ENCODE measurements at regions not wholly inside any gene's neighbourhood (a gene's known extent, or its start where the extent isn't known, plus 50 kb on each side); places are given as distances from the start of the nearest gene placed in this dataset.

DNA sequence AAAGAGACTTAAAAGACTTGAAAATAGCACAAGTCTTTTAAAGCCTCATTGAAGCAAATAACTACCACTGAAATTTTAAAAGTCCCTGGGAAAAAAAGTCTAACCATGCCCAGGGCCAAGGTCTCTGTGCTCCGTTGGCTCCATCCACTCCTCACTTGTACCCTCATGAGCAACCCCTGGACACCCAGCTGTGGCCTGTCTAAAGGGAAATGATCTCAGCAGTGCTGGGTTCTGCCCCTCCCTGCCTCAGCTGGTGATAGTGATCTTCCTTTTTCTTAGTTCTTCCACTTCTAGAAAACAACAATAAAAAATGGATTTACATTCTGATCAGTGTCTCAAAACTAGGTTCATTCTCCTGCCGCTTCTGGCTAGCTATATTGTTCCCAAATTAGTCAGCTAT lies 423.5 kb upstream of the ADAMTS5 start:
- intact Hi-C loops (cut with DNase I) = no loop called here
- no peak for ATAC-seq (ENCODE audit: low FRiP score)
- no peaks in the 10 kb centered on the region for H3K36me3 ChIP-seq (ENCODE audit: control insufficient read depth in 1 of 2, insufficient read depth in 2 of 2, low read length in 1 of 2)
- H3K9me3 ChIP-seq (ENCODE audit: control insufficient read depth, low read length) = peaks cover 1% of the 10 kb centered on the region
- H3K4me1 ChIP-seq (ENCODE audit: control insufficient read depth in 1 of 2, insufficient read depth in 2 of 2, low read length in 2 of 2) = no peaks in the 10 kb centered on the region
- DNase-seq = no peak
- no peaks in the 10 kb centered on the region for H3K27me3 ChIP-seq (ENCODE audit: control insufficient read depth in 1 of 2, insufficient read depth in 2 of 2, low read length in 1 of 2)
- 86 to 96% methylated on average over 2 of the region's 2 CpGs for WGBS, 2 donors
- H3K27ac ChIP-seq (ENCODE audit: low read depth in 1 of 2, low read length in 2 of 2) = no peak overlapping the region
- H3K4me3 ChIP-seq (ENCODE audit: low read length in 2 of 2) = no peak overlapping the region

DNA sequence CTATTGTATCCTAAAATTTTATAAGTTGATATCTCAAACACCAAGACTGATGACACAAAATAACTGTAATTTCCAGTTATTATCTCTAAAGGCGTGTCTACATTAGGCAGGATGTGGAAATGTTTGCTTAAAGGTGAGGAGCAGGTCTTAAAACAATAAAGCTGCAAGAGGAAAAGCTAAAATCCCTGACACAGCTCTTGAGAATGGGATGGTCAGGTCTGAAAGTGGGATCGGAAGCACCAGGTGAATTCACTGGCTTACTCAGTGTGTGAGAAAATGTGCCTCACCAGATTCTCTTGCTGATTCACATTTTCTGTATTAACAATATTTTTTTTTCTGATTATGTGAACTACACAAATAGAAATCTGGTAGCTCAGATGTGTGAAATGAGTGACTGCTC lies 421.9 kb upstream of the ADAMTS5 start:
- ATAC-seq (ENCODE audit: low FRiP score) = no peak
- WGBS, 2 donors = 90 to 93% methylated on average over 2 of the region's 2 CpGs
- Histone ChIP-seq H3K27ac (ENCODE audit: low read depth in 1 of 2, low read length in 2 of 2) (no peak overlapping the region), H3K4me3 (ENCODE audit: low read length in 2 of 2) (no peak overlapping the region), H3K9me3 (ENCODE audit: control insufficient read depth, low read length) (peaks cover 1% of the 10 kb centered on the region), H3K4me1 (ENCODE audit: control insufficient read depth in 1 of 2, insufficient read depth in 2 of 2, low read length in 2 of 2) (no peaks in the 10 kb centered on the region), H3K36me3 (ENCODE audit: control insufficient read depth in 1 of 2, insufficient read depth in 2 of 2, low read length in 1 of 2) (no peaks in the 10 kb centered on the region), H3K27me3 (ENCODE audit: control insufficient read depth in 1 of 2, insufficient read depth in 2 of 2, low read length in 1 of 2) (no peaks in the 10 kb centered on the region)
- no peak for DNase-seq
- intact Hi-C loops (cut with DNase I) = no loop called here

DNA sequence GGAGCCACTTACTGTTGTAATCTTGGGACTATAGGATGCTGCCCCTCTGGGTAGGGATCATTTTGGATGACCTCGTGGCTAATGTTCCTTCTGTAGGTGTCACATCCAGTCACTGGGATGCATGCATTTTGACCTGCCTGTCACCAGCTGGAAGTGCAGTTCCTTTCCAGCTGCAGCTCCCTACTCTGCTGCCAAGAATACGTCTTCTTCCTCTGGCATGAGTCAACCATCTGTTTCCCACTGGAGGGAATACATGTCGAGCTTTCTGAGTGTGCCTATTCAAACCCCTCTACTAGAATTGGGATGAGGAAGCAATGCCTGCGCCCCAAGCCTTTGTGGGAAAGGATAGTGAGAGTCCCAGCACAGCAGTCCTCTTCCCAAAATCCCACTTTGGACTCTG lies 415.5 kb upstream of the ADAMTS5 start:
- 66 to 69% methylated on average over 4 of the region's 4 CpGs for WGBS, 2 donors

DNA sequence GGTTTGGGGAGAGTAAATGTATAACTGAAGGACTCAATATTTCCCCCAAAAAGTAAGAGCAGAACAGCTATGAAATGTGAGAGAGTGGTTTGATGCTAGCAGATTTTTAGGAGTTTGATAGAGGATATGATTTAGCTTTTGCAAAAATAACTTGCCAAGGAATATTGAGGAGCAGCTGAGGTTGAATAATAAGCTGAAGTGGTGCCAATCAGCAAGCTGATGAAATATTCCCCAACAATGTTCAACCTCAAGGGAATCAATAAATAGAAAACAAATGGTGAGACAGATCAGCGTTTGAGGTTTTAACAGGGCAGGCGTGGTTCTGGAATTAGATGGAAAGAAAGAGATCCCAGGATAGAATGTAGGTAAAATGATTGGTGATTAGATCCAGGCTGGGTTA lies 413.4 kb upstream of the ADAMTS5 start:
- 88 to 90% methylated on average over 2 of the region's 2 CpGs for WGBS, 2 donors

More for the DNA sequence above, 415.5 kb upstream of the ADAMTS5 start:
- no peaks in the 10 kb centered on the region for H3K27me3 ChIP-seq (ENCODE audit: control insufficient read depth in 1 of 2, insufficient read depth in 2 of 2, low read length in 1 of 2)
- no peak overlapping the region for H3K4me3 ChIP-seq (ENCODE audit: low read length in 2 of 2)
- no peak for ATAC-seq (ENCODE audit: low FRiP score)
- intact Hi-C loops (cut with DNase I) = no loop called here
- no peaks in the 10 kb centered on the region for H3K36me3 ChIP-seq (ENCODE audit: control insufficient read depth in 1 of 2, insufficient read depth in 2 of 2, low read length in 1 of 2)
- DNase-seq = no peak
- peaks cover 0 to 1% of the 10 kb centered on the region in 2 donors for H3K4me1 ChIP-seq (ENCODE audit: control insufficient read depth in 1 of 2, insufficient read depth in 2 of 2, low read length in 2 of 2)
- H3K9me3 ChIP-seq (ENCODE audit: control insufficient read depth, low read length) = peaks cover 1% of the 10 kb centered on the region
- no peak overlapping the region for H3K27ac ChIP-seq (ENCODE audit: low read depth in 1 of 2, low read length in 2 of 2)

DNA sequence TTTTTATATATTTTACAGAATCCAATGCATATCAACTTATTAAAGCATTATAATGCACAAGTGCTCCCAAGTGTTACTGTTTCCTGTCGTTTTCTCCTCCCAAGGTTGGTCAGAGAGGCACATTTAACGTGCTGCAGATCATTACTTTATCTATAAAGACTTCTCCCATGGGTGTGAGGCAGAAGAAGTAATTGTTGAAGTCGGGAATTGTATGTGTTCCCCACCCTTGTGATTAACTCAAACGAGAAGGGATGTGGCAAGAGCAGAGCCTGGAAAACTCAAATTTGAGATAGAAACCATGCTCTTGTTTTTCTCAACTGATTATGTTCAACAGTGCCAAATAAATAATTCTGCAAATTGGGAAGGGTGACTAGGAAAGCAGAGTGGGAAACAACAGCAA lies 412.5 kb upstream of the ADAMTS5 start:
- no peak for DNase-seq
- intact Hi-C loops (cut with DNase I) = no loop called here
- no peaks in the 10 kb centered on the region for H3K27me3 ChIP-seq (ENCODE audit: control insufficient read depth in 1 of 2, insufficient read depth in 2 of 2, low read length in 1 of 2)
- H3K4me1 ChIP-seq (ENCODE audit: control insufficient read depth in 1 of 2, insufficient read depth in 2 of 2, low read length in 2 of 2) = peaks cover 0 to 3% of the 10 kb centered on the region in 2 donors
- 62 to 63% methylated on average over 4 of the region's 4 CpGs for WGBS, 2 donors
- no peak for ATAC-seq (ENCODE audit: low FRiP score)
- no peak overlapping the region for H3K27ac ChIP-seq (ENCODE audit: low read depth in 1 of 2, low read length in 2 of 2)
- no peaks in the 10 kb centered on the region for H3K9me3 ChIP-seq (ENCODE audit: control insufficient read depth, low read length)
- H3K4me3 ChIP-seq (ENCODE audit: low read length in 2 of 2) = no peak overlapping the region
- no peaks in the 10 kb centered on the region for H3K36me3 ChIP-seq (ENCODE audit: control insufficient read depth in 1 of 2, insufficient read depth in 2 of 2, low read length in 1 of 2)

More for the DNA sequence above, 413.4 kb upstream of the ADAMTS5 start:
- H3K36me3 ChIP-seq (ENCODE audit: control insufficient read depth in 1 of 2, insufficient read depth in 2 of 2, low read length in 1 of 2) = no peaks in the 10 kb centered on the region
- H3K4me3 ChIP-seq (ENCODE audit: low read length in 2 of 2) = no peak overlapping the region
- H3K27ac ChIP-seq (ENCODE audit: low read depth in 1 of 2, low read length in 2 of 2) = no peak overlapping the region
- ATAC-seq (ENCODE audit: low FRiP score) (no peak), DNase-seq (no peak)
- intact Hi-C loops (cut with DNase I) = no loop called here
- no peaks in the 10 kb centered on the region for H3K9me3 ChIP-seq (ENCODE audit: control insufficient read depth, low read length)
- peaks cover 0 to 1% of the 10 kb centered on the region in 2 donors for H3K4me1 ChIP-seq (ENCODE audit: control insufficient read depth in 1 of 2, insufficient read depth in 2 of 2, low read length in 2 of 2)
- no peaks in the 10 kb centered on the region for H3K27me3 ChIP-seq (ENCODE audit: control insufficient read depth in 1 of 2, insufficient read depth in 2 of 2, low read length in 1 of 2)

DNA sequence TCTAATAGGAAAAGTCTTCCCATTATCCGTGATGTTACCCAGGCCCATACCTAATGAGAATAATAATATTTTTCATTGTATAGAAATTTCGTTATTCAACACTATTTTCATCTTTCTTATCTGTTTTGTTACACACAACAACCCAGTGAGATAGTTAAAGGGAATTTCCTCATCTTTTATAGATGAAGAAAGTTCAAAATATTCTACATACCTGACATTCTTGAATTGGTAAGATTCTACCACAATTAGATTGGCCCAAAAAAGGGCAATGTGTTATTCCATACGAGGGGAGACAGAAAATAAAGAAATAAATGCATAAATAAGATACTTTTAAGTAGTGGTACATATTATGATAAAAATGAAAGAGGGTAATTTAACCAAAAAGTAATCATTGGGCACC lies 405.5 kb upstream of the ADAMTS5 start:
- WGBS, 2 donors = 72 to 73% methylated on average over 3 of the region's 3 CpGs
- H3K4me3 ChIP-seq (ENCODE audit: low read length in 2 of 2) = no peak overlapping the region
- peaks cover 0 to 3% of the 10 kb centered on the region in 2 donors for H3K4me1 ChIP-seq (ENCODE audit: control insufficient read depth in 1 of 2, insufficient read depth in 2 of 2, low read length in 2 of 2)
- H3K36me3 ChIP-seq (ENCODE audit: control insufficient read depth in 1 of 2, insufficient read depth in 2 of 2, low read length in 1 of 2) = no peaks in the 10 kb centered on the region
- H3K27ac ChIP-seq (ENCODE audit: low read depth in 1 of 2, low read length in 2 of 2) = no peak overlapping the region
- no peak for DNase-seq
- H3K27me3 ChIP-seq (ENCODE audit: control insufficient read depth in 1 of 2, insufficient read depth in 2 of 2, low read length in 1 of 2) = no peaks in the 10 kb centered on the region
- intact Hi-C loops (cut with DNase I) = no loop called here
- H3K9me3 ChIP-seq (ENCODE audit: control insufficient read depth, low read length) = no peaks in the 10 kb centered on the region
- ATAC-seq (ENCODE audit: low FRiP score) = no peak

DNA sequence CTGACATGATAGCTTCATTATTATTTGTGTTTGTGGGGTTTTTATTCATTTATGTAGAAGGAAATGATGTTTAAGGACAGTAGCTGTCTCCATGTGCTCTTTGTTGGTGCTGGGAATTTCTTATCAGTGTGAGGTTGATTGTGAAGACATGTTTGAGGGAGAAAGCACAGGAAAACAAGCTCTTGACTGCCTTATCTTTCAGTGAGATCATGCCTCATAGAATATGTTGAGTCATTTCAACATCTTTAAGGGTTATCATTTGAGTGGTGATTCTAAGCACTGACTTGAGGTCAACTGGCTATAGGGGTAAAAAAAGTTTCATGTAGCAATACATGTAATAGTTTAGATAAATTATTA lies 405.1 kb upstream of the ADAMTS5 start:
- H3K27ac ChIP-seq (ENCODE audit: low read depth in 1 of 2, low read length in 2 of 2) = no peak overlapping the region
- no peak overlapping the region for H3K4me3 ChIP-seq (ENCODE audit: low read length in 2 of 2)
- no peaks in the 10 kb centered on the region for H3K36me3 ChIP-seq (ENCODE audit: control insufficient read depth in 1 of 2, insufficient read depth in 2 of 2, low read length in 1 of 2)
- ATAC-seq (ENCODE audit: low FRiP score) = no peak
- no peak for DNase-seq
- intact Hi-C loops (cut with DNase I) = no loop called here
- H3K9me3 ChIP-seq (ENCODE audit: control insufficient read depth, low read length) = peaks cover under 1% of the 10 kb centered on the region
- no peaks in the 10 kb centered on the region for H3K27me3 ChIP-seq (ENCODE audit: control insufficient read depth in 1 of 2, insufficient read depth in 2 of 2, low read length in 1 of 2)
- peaks cover 0 to 3% of the 10 kb centered on the region in 2 donors for H3K4me1 ChIP-seq (ENCODE audit: control insufficient read depth in 1 of 2, insufficient read depth in 2 of 2, low read length in 2 of 2)

DNA sequence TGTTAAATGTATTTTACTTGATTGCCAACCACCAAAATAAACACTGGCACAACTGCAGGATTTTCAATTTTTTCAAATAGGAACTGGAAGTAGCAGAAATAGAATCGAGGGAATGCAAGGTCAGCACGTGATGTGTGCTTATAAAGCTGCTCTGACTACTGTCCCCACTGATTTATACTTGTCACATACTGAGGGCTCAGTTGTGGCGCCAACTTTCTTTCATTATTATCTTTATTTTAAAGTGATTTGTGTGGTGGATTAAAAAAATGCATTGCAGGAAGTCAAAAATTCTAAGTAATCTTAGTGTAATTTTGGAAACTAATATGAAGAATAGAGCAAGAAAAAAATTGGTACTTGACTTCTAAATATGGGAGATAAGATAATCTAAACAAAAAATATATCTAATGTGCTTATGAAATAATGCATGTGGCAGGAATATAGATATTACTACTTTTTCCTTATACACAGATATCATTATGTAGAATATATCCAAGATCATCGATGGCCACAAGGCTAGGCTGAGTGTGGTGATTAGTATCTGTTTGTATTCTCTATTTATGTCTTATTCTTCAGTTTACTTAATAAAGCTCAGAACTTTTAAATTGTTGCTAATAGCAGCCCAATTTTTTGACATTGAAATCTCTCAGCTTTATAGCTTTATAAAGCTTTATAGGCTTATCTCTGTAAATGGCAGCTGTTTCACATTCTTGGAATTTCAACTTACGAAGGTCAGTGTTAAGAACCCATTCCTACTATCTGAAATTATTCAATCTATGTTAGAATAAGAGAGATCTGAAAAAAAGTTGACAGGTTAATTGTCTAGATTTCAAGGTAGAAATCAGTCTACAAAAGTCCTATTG lies 404.5 kb upstream of the ADAMTS5 start:
- no peaks in the 10 kb centered on the region for H3K27me3 ChIP-seq (ENCODE audit: control insufficient read depth in 1 of 2, insufficient read depth in 2 of 2, low read length in 1 of 2)
- peaks cover 0 to 3% of the 10 kb centered on the region in 2 donors for H3K4me1 ChIP-seq (ENCODE audit: control insufficient read depth in 1 of 2, insufficient read depth in 2 of 2, low read length in 2 of 2)
- peaks cover 1% of the 10 kb centered on the region for H3K9me3 ChIP-seq (ENCODE audit: control insufficient read depth, low read length)
- intact Hi-C loops (cut with DNase I) = no loop called here
- no peak overlapping the region for H3K4me3 ChIP-seq (ENCODE audit: low read length in 2 of 2)
- no peaks in the 10 kb centered on the region for H3K36me3 ChIP-seq (ENCODE audit: control insufficient read depth in 1 of 2, insufficient read depth in 2 of 2, low read length in 1 of 2)
- 8 to 12% methylated on average over 5 of the region's 5 CpGs for WGBS, 2 donors
- H3K27ac ChIP-seq (ENCODE audit: low read depth in 1 of 2, low read length in 2 of 2) = no peak overlapping the region
- DNase-seq = no peak
- no peak for ATAC-seq (ENCODE audit: low FRiP score)

DNA sequence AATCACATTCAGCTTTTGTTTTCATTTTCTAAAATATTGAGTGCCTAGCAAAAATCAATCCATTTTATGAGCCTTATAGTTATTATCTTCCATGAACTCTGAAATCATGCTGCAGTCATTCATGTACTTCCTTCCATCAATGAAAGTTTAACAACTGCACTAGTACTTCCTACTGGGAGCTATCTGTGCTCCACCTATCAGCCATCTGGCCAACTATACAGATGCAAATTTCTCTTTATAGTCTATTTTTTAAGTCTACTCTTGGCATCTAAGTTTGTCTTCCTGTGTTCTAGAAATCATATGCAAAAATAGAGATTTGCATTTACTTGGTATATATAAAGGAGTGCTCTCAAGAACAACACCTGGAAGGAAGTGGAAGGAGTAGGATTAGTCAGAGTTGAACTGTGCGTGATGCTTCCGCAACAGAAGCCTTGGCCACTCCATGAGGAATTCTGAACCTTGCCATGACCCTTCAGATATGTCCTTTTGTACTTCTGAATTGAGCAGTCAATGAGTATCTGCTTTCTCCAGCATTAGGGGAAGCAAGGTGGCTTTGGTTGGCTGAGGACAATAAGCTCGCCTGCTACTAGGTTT lies 403.2 kb upstream of the ADAMTS5 start:
- Histone ChIP-seq H3K27ac (ENCODE audit: low read depth in 1 of 2, low read length in 2 of 2) (no peak overlapping the region), H3K9me3 (ENCODE audit: control insufficient read depth, low read length) (peaks cover 1% of the 10 kb centered on the region), H3K4me1 (ENCODE audit: control insufficient read depth in 1 of 2, insufficient read depth in 2 of 2, low read length in 2 of 2) (peaks cover 0 to 3% of the 10 kb centered on the region in 2 donors), H3K27me3 (ENCODE audit: control insufficient read depth in 1 of 2, insufficient read depth in 2 of 2, low read length in 1 of 2) (no peaks in the 10 kb centered on the region), H3K4me3 (ENCODE audit: low read length in 2 of 2) (no peak overlapping the region), H3K36me3 (ENCODE audit: control insufficient read depth in 1 of 2, insufficient read depth in 2 of 2, low read length in 1 of 2) (no peaks in the 10 kb centered on the region)
- DNase-seq = no peak
- WGBS, 2 donors = 98 to 100% methylated on average over 3 of the region's 3 CpGs
- intact Hi-C loops (cut with DNase I) = no loop called here
- no peak for ATAC-seq (ENCODE audit: low FRiP score)
